IMR-90 (cell line): ENCODE measurements at regions not wholly inside any gene's neighbourhood (a gene's known extent, or its start where the extent isn't known, plus 50 kb on each side); places are given as distances from the start of the nearest gene placed in this dataset.

Experiments
- BHLHE40 ChIP-seq: fragments of 150-350 bp; IDR thresholded peaks from 2 replicates; pipeline ENCODE4 v1.6.1; 2016; ENCODE audit warnings: mild to moderate bottlenecking, low read depth, low read length
- CTCF ChIP-seq: conservative IDR thresholded peaks from 2 replicates; pipeline ENCODE4 v1.5.1; 2012; ENCODE audit warnings: mild to moderate bottlenecking, low read depth, low read length, improper control_type of control experiment
- NFE2L2 ChIP-seq: fragments of 150-350 bp; IDR thresholded peaks from 2 replicates; pipeline ENCODE4 v1.6.1; 2016; ENCODE audit warnings: low read depth, mild to moderate bottlenecking, low read length
- POLR2A ChIP-seq: IDR thresholded peaks from 2 replicates; pipeline ENCODE4 v1.6.1; 2012; ENCODE audit warnings: mild to moderate bottlenecking, low read depth, low read length
- RFX5 ChIP-seq: IDR thresholded peaks from 2 replicates; pipeline ENCODE4 v1.8.0; 2012; ENCODE audit warnings: low read depth, mild to moderate bottlenecking, low read length, moderate library complexity
- SMC3 ChIP-seq: fragments of 150-350 bp; IDR thresholded peaks from 2 replicates; pipeline ENCODE4 v1.6.1; 2016; ENCODE audit warnings: low read depth, mild to moderate bottlenecking, antibody characterized with exemption, low read length, moderate library complexity

GRCh38 chr4:134297765-134298164 lies 96.2 kb upstream of the PABPC4L start:
- no peak for TF ChIP-seq CTCF
- no peak for TF ChIP-seq NFE2L2
- no peak for TF ChIP-seq BHLHE40
- no peak for TF ChIP-seq RFX5
- no peak for TF ChIP-seq POLR2A
- TF ChIP-seq SMC3, result no peak
